ENCODE measurements at regions not wholly inside any gene's neighbourhood (a gene's known extent, or its start where the extent isn't known, plus 50 kb on each side); places are given as distances from the start of the nearest gene placed in this dataset.

DNA sequence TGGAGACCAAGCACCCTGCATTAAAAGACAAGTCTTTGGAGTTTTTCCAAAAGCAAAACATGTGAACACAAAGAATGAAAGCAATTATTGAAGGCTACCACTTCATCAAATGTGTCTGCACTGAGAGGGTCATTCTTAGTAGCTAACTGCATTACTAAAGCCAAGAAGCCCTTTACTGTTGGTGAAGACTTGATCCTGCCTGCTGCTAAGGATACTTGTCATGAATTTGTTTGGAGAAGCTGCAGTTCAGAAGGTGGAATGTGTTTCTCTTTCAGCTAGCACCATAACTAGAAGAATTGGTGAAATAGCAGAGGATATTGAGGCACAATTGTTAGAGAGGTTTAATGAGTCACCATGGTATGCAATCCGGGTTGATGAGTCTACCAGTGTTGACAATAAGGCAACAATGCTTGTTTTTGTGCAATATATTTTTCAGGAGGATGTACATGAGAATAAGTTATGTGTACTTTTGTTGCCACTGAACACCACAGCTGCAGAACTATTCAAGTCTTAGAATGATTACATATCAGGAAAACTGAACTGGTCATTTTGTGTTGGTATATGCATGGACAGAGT, 457.3 kb upstream of the ISX start:
- Mint-ChIP-seq H3K4me1 (ENCODE audit: insufficient read depth, unreplicated experiment) (no peaks in the 10 kb centered on the region), H3K27me3 (ENCODE audit: insufficient read depth, unreplicated experiment) (no peaks in the 10 kb centered on the region), H3K4me3 (ENCODE audit: unreplicated experiment) (no peak overlapping the region), H3K27ac (ENCODE audit: low read depth, unreplicated experiment) (no peak overlapping the region), H3K36me3 (ENCODE audit: insufficient read depth, unreplicated experiment) (no peaks in the 10 kb centered on the region), H3K9me3 (ENCODE audit: unreplicated experiment) (peaks cover 13% of the 10 kb centered on the region)
- DNase-seq (ENCODE audit: unreplicated experiment), result no peak
- ChIA-PET POLR2A (no interaction called here), CTCF (no interaction called here)
- TF ChIP-seq, protein P1, sequence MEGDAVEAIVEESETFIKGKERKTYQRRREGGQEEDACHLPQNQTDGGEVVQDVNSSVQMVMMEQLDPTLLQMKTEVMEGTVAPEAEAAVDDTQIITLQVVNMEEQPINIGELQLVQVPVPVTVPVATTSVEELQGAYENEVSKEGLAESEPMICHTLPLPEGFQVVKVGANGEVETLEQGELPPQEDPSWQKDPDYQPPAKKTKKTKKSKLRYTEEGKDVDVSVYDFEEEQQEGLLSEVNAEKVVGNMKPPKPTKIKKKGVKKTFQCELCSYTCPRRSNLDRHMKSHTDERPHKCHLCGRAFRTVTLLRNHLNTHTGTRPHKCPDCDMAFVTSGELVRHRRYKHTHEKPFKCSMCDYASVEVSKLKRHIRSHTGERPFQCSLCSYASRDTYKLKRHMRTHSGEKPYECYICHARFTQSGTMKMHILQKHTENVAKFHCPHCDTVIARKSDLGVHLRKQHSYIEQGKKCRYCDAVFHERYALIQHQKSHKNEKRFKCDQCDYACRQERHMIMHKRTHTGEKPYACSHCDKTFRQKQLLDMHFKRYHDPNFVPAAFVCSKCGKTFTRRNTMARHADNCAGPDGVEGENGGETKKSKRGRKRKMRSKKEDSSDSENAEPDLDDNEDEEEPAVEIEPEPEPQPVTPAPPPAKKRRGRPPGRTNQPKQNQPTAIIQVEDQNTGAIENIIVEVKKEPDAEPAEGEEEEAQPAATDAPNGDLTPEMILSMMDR (IDR thresholded peaks at IDR 0.05; ENCODE audit: unreplicated experiment), result no peak
- intact Hi-C loops (cut with micrococcal nuclease), result no loop called here
- no TSS peak for BruUV-seq (replicated peaks)

DNA sequence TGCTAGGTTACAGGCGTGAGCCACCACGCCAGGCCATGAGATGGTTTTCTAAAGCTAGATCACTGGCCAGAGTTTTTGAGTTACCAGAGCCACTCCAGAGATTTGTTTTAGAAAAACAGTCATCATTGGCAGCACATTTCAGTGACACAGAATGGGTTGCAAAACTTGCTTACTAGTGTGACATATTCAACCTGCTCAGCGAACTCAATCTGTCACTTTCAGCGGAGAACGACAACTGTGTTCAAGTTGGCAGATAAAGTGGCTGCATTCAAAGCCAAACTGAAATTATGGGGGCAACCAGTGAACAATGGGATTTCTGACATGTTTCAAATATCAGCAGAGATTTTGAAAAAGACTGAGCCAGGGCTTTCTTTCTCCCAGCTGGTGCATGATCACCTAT, 456.3 kb upstream of the ISX start:
- no TSS peak for BruUV-seq (replicated peaks)
- peaks cover 17% of the 10 kb centered on the region for H3K9me3 Mint-ChIP-seq (ENCODE audit: unreplicated experiment)
- TF ChIP-seq, protein P1 (IDR thresholded peaks at IDR 0.05; ENCODE audit: unreplicated experiment), result no peak

DNA sequence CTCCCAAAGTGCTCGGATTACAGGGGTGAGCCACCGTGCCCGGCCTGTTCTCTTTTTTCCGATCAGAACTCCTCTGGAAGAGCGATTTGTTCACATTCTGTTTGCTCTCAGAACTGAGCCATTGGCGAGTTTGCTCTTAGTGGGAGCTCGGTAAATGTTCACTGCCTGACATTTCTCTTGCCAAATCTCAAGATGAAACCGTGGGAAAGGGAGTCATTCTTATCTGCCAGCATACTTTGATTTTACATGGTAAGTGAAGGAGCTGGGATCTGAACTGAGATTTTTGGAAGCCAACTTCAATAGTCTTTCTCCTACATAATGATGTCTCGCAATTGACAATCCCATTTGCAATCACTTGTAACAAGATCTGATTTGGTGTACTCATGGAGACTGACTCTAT, 445.8 kb upstream of the ISX start:
- no peak overlapping the region for H3K4me3 Mint-ChIP-seq (ENCODE audit: unreplicated experiment)
- H3K27ac Mint-ChIP-seq (ENCODE audit: low read depth, unreplicated experiment), result no peak overlapping the region
- H3K4me1 Mint-ChIP-seq (ENCODE audit: insufficient read depth, unreplicated experiment), result no peaks in the 10 kb centered on the region
- TF ChIP-seq, protein P1 (IDR thresholded peaks at IDR 0.05; ENCODE audit: unreplicated experiment), result no peak
- no peak for DNase-seq (ENCODE audit: unreplicated experiment)
- H3K9me3 Mint-ChIP-seq (ENCODE audit: unreplicated experiment), result peaks cover 27% of the 10 kb centered on the region
- H3K36me3 Mint-ChIP-seq (ENCODE audit: insufficient read depth, unreplicated experiment), result no peaks in the 10 kb centered on the region
- BruUV-seq (replicated peaks), result no TSS peak
- ChIA-PET CTCF (no interaction called here), POLR2A (no interaction called here)
- intact Hi-C loops (cut with micrococcal nuclease), result no loop called here
- H3K27me3 Mint-ChIP-seq (ENCODE audit: insufficient read depth, unreplicated experiment), result no peaks in the 10 kb centered on the region

More for the DNA sequence above, 456.3 kb upstream of the ISX start:
- DNase-seq (ENCODE audit: unreplicated experiment), result no peak
- intact Hi-C loops (cut with micrococcal nuclease), result no loop called here
- Mint-ChIP-seq H3K36me3 (ENCODE audit: insufficient read depth, unreplicated experiment) (no peaks in the 10 kb centered on the region), H3K4me1 (ENCODE audit: insufficient read depth, unreplicated experiment) (no peaks in the 10 kb centered on the region), H3K27ac (ENCODE audit: low read depth, unreplicated experiment) (no peak overlapping the region), H3K4me3 (ENCODE audit: unreplicated experiment) (no peak overlapping the region), H3K27me3 (ENCODE audit: insufficient read depth, unreplicated experiment) (no peaks in the 10 kb centered on the region)
- POLR2A ChIA-PET, result no interaction called here
- CTCF ChIA-PET, result no interaction called here

DNA sequence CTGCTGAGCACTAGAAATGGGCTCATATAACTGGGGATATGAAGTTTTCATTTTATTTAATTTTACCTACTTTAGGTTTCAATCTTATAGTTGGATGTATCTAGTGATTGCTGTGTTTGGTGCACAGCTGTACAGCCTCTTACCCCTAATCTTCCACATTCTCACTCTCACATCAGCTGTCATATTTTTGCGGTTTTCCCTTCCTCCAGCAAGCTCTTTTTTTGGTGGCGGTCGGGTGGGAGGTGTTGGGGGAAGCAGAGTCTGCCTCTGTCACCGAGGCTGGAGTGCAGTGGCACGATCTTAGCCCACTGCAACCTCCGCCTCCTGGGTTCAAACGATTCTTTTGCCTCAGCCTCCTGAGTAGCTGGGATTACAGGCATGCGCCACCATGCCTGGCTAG, 445.1 kb upstream of the ISX start:
- ChIA-PET CTCF (no interaction called here), POLR2A (no interaction called here)
- H3K4me3 Mint-ChIP-seq (ENCODE audit: unreplicated experiment), result no peak overlapping the region
- H3K27ac Mint-ChIP-seq (ENCODE audit: low read depth, unreplicated experiment), result no peak overlapping the region
- intact Hi-C loops (cut with micrococcal nuclease), result no loop called here
- TF ChIP-seq, protein P1 (IDR thresholded peaks at IDR 0.05; ENCODE audit: unreplicated experiment), result no peak
- H3K27me3 Mint-ChIP-seq (ENCODE audit: insufficient read depth, unreplicated experiment), result no peaks in the 10 kb centered on the region
- H3K36me3 Mint-ChIP-seq (ENCODE audit: insufficient read depth, unreplicated experiment), result no peaks in the 10 kb centered on the region
- no peaks in the 10 kb centered on the region for H3K4me1 Mint-ChIP-seq (ENCODE audit: insufficient read depth, unreplicated experiment)
- DNase-seq (ENCODE audit: unreplicated experiment), result no peak
- peaks cover 27% of the 10 kb centered on the region for H3K9me3 Mint-ChIP-seq (ENCODE audit: unreplicated experiment)
- BruUV-seq (replicated peaks), result no TSS peak

All from MCF 10A (cell line).